ENCODE measurements at regions not wholly inside any gene's neighbourhood (a gene's known extent, or its start where the extent isn't known, plus 50 kb on each side); places are given as distances from the start of the nearest gene placed in this dataset.
"Not testable (repeated sequence)": the region's sequence is repeated elsewhere in the genome, so short reads cannot be mapped to it uniquely, and the experiment has no call there.

- not testable (repeated sequence) for H3K27me3 ChIP-seq (ENCODE audit: insufficient read depth, low read length); H3K9ac ChIP-seq (ENCODE audit: low read depth, low read length); H3K9me3 ChIP-seq (ENCODE audit: insufficient read depth, low read depth, low read length); H3K36me3 ChIP-seq (ENCODE audit: insufficient read depth, low read depth, low read length); H3K4me3 ChIP-seq (ENCODE audit: low read length); H3K27ac ChIP-seq (ENCODE audit: low read length); H3K4me1 ChIP-seq (ENCODE audit: insufficient read depth, low read length)
Observed at GRCh38 chr5:102154791-102155605, 141.1 kb downstream of the SLCO4C1 start.

- no peaks in the 10 kb centered on the region for H3K36me3 ChIP-seq (ENCODE audit: insufficient read depth, low read depth, low read length)
- H3K27me3 ChIP-seq (ENCODE audit: insufficient read depth, low read length) = no peaks in the 10 kb centered on the region
- H3K27ac ChIP-seq (ENCODE audit: low read length) = no peak overlapping the region
- H3K9ac ChIP-seq (ENCODE audit: low read depth, low read length) = no peak overlapping the region
- H3K4me3 ChIP-seq (ENCODE audit: low read length) = no peak overlapping the region
- H3K4me1 ChIP-seq (ENCODE audit: insufficient read depth, low read length) = no peaks in the 10 kb centered on the region
- H3K9me3 ChIP-seq (ENCODE audit: insufficient read depth, low read depth, low read length) = no peaks in the 10 kb centered on the region
Observed at GRCh38 chr5:102154291-102154690, 141.8 kb downstream of the SLCO4C1 start.

DNA sequence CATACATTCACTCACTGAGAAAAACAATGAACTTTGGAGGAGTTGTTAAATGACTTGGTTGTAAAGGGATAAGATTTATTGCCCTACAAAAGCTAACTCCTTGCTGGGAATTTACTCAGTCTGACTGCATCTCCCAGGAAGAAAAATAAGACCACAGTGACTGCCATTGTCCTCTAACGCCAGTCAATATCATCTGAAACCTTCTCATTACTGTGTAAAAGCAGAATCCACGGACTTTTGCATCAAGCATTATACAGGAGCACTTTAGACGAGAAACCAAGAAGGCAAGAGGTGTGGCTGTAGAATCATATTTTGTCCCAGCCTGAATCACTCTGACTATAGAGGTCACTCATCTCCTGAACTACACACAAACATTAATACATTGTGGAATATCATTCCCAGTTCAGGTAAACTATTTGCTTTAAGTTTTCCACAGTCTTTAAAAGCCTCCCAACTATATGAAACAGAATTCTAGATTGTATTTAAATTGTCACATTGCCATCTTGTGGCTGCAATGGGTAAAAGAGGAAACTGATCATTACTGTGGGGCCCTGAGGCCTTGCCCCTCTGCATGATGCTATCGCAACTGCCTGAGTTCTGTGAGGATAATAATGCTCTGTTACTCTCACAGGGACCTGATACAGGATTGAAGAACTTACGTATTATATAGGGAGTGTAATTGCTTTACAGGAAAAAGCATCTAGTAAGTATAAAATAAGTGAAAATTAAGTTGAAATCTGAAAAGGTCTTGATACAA is 142.9 kb downstream of the SLCO4C1 start:
- H3K4me3 ChIP-seq (ENCODE audit: low read length) = no peak overlapping the region
- H3K27ac ChIP-seq (ENCODE audit: low read length) = no peak overlapping the region
- no peak overlapping the region for H3K9ac ChIP-seq (ENCODE audit: low read depth, low read length)
- no peaks in the 10 kb centered on the region for H3K4me1 ChIP-seq (ENCODE audit: insufficient read depth, low read length)
- no peaks in the 10 kb centered on the region for H3K9me3 ChIP-seq (ENCODE audit: insufficient read depth, low read depth, low read length)
- H3K27me3 ChIP-seq (ENCODE audit: insufficient read depth, low read length) = no peaks in the 10 kb centered on the region
- H3K36me3 ChIP-seq (ENCODE audit: insufficient read depth, low read depth, low read length) = no peaks in the 10 kb centered on the region

- no peaks in the 10 kb centered on the region for H3K4me1 ChIP-seq (ENCODE audit: insufficient read depth, low read length)
- H3K27me3 ChIP-seq (ENCODE audit: insufficient read depth, low read length) = no peaks in the 10 kb centered on the region
- no peak overlapping the region for H3K27ac ChIP-seq (ENCODE audit: low read length)
- no peaks in the 10 kb centered on the region for H3K9me3 ChIP-seq (ENCODE audit: insufficient read depth, low read depth, low read length)
- H3K4me3 ChIP-seq (ENCODE audit: low read length) = no peak overlapping the region
- H3K36me3 ChIP-seq (ENCODE audit: insufficient read depth, low read depth, low read length) = no peaks in the 10 kb centered on the region
- no peak overlapping the region for H3K9ac ChIP-seq (ENCODE audit: low read depth, low read length)
Observed at GRCh38 chr5:102139029-102139428, 157.1 kb downstream of the SLCO4C1 start.

- no peaks in the 10 kb centered on the region for H3K36me3 ChIP-seq (ENCODE audit: insufficient read depth, low read depth, low read length)
- no peaks in the 10 kb centered on the region for H3K9me3 ChIP-seq (ENCODE audit: insufficient read depth, low read depth, low read length)
- H3K4me3 ChIP-seq (ENCODE audit: low read length) = no peak overlapping the region
- H3K27ac ChIP-seq (ENCODE audit: low read length) = no peak overlapping the region
- H3K4me1 ChIP-seq (ENCODE audit: insufficient read depth, low read length) = no peaks in the 10 kb centered on the region
- H3K9ac ChIP-seq (ENCODE audit: low read depth, low read length) = no peak overlapping the region
- no peaks in the 10 kb centered on the region for H3K27me3 ChIP-seq (ENCODE audit: insufficient read depth, low read length)
Observed at GRCh38 chr5:102138243-102138653, 157.8 kb downstream of the SLCO4C1 start.

- no peaks in the 10 kb centered on the region for H3K9me3 ChIP-seq (ENCODE audit: insufficient read depth, low read depth, low read length)
- no peaks in the 10 kb centered on the region for H3K4me1 ChIP-seq (ENCODE audit: insufficient read depth, low read length)
- no peaks in the 10 kb centered on the region for H3K36me3 ChIP-seq (ENCODE audit: insufficient read depth, low read depth, low read length)
- no peaks in the 10 kb centered on the region for H3K27me3 ChIP-seq (ENCODE audit: insufficient read depth, low read length)
- H3K9ac ChIP-seq (ENCODE audit: low read depth, low read length) = no peak overlapping the region
- no peak overlapping the region for H3K27ac ChIP-seq (ENCODE audit: low read length)
- H3K4me3 ChIP-seq (ENCODE audit: low read length) = no peak overlapping the region
Observed at GRCh38 chr5:102130890-102131289, 165.2 kb downstream of the SLCO4C1 start.

DNA sequence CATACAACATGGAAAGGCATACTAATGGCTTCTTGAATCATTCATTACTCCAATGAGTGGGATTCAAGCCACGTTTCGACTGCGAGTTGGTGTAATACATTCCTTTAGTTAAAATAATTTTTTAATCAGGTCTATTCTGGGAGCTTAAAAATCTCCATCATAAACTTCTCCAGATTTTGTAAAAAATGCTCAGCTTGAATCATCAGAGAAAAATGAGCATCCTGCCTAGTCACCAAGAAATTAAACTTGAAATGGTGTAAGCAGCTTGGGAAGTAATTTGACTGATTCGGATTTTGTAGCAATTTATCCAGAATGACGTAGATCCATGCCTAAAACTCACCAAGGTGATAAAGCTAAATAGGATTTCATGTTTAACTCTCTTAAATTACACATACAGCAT is 165.7 kb downstream of the SLCO4C1 start:
- H3K9ac ChIP-seq (ENCODE audit: low read depth, low read length) = no peak overlapping the region
- no peaks in the 10 kb centered on the region for H3K27me3 ChIP-seq (ENCODE audit: insufficient read depth, low read length)
- no peak overlapping the region for H3K27ac ChIP-seq (ENCODE audit: low read length)

DNA sequence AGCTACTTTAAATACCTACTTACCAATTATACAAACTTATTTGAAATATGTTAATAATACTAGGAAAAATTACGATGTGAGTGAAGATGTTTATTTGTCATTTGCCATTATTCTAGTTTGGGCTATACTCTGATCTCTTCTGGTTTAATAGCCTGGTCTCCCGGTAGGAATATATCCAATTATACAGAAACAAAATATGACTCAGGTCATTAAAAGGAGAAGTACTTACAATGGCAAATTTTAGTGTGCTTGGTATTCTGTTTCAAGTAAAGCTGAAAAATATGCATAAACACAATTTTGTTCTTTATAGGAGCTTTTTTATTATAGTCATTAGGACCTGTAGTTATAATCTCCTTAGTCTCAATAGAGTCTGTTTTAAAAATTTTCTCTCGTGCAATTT is 176.8 kb downstream of the SLCO4C1 start:
- no peak overlapping the region for H3K9ac ChIP-seq (ENCODE audit: low read depth, low read length)
- H3K4me3 ChIP-seq (ENCODE audit: low read length) = no peak overlapping the region
- H3K36me3 ChIP-seq (ENCODE audit: insufficient read depth, low read depth, low read length) = no peaks in the 10 kb centered on the region
- no peak overlapping the region for H3K27ac ChIP-seq (ENCODE audit: low read length)
- H3K9me3 ChIP-seq (ENCODE audit: insufficient read depth, low read depth, low read length) = no peaks in the 10 kb centered on the region
- H3K4me1 ChIP-seq (ENCODE audit: insufficient read depth, low read length) = no peaks in the 10 kb centered on the region
- H3K27me3 ChIP-seq (ENCODE audit: insufficient read depth, low read length) = no peaks in the 10 kb centered on the region

More for the DNA sequence above, 165.7 kb downstream of the SLCO4C1 start:
- H3K9me3 ChIP-seq (ENCODE audit: insufficient read depth, low read depth, low read length) = no peaks in the 10 kb centered on the region
- H3K36me3 ChIP-seq (ENCODE audit: insufficient read depth, low read depth, low read length) = no peaks in the 10 kb centered on the region
- no peak overlapping the region for H3K4me3 ChIP-seq (ENCODE audit: low read length)
- H3K4me1 ChIP-seq (ENCODE audit: insufficient read depth, low read length) = no peaks in the 10 kb centered on the region

DNA sequence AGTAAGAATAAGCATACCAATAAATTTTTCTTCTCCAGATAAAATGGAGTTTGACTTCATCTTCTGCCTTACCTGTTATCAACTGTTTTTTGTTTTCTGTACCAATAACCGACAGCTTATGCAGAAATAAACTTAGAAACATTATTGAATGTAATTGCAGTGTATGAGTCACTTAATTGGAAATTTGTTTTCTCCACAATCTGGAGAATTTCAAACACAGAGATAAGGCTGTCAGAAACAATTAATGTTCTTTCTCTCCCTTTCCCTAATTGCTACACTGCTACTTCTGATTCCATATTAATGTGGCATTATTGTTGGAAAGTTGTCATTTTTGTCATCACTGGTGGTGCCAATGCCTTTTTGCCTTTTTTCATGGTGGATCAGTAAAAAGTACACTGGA is 180.3 kb downstream of the SLCO4C1 start:
- Histone ChIP-seq H3K4me1 (ENCODE audit: insufficient read depth, low read length) (no peaks in the 10 kb centered on the region), H3K9me3 (ENCODE audit: insufficient read depth, low read depth, low read length) (no peaks in the 10 kb centered on the region), H3K9ac (ENCODE audit: low read depth, low read length) (no peak overlapping the region), H3K27ac (ENCODE audit: low read length) (no peak overlapping the region), H3K36me3 (ENCODE audit: insufficient read depth, low read depth, low read length) (no peaks in the 10 kb centered on the region), H3K27me3 (ENCODE audit: insufficient read depth, low read length) (no peaks in the 10 kb centered on the region), H3K4me3 (ENCODE audit: low read length) (no peak overlapping the region)

DNA sequence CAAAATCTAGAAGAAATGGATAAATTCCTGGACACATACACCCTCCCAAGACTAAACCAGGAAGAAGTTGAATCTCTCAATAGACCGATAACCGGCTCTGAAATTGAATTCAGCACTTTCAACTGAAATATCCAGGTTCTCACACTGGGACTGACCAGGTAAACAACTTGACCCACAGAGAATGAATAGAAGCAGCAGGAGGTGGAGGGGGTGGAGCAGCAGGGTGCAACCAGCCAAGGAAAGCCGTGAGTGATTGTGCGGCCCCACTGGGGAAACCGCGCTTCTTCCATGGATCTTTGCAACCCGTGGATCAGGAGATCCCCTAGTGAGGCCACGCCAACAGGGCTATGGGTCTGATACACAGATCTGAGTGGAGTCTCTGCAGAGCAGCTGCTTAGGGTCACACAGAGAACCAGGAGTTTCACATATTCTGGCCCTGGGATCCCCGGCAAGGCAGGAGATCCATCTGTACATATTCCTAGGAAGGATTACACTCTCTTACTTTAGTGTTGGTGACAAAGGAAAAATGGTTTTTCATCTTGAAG is 181.5 kb downstream of the SLCO4C1 start:
- Histone ChIP-seq H3K4me1 (ENCODE audit: insufficient read depth, low read length) (no peaks in the 10 kb centered on the region), H3K9me3 (ENCODE audit: insufficient read depth, low read depth, low read length) (no peaks in the 10 kb centered on the region), H3K9ac (ENCODE audit: low read depth, low read length) (no peak overlapping the region), H3K36me3 (ENCODE audit: insufficient read depth, low read depth, low read length) (no peaks in the 10 kb centered on the region), H3K4me3 (ENCODE audit: low read length) (no peak overlapping the region), H3K27ac (ENCODE audit: low read length) (no peak overlapping the region), H3K27me3 (ENCODE audit: insufficient read depth, low read length) (no peaks in the 10 kb centered on the region)

GRCh38 chr5:102107865-102108264 is 188.2 kb downstream of the SLCO4C1 start:
- H3K27ac ChIP-seq (ENCODE audit: low read length) = no peak overlapping the region
- H3K9me3 ChIP-seq (ENCODE audit: insufficient read depth, low read depth, low read length) = no peaks in the 10 kb centered on the region
- no peak overlapping the region for H3K9ac ChIP-seq (ENCODE audit: low read depth, low read length)
- H3K4me1 ChIP-seq (ENCODE audit: insufficient read depth, low read length) = no peaks in the 10 kb centered on the region
- no peaks in the 10 kb centered on the region for H3K36me3 ChIP-seq (ENCODE audit: insufficient read depth, low read depth, low read length)
- H3K4me3 ChIP-seq (ENCODE audit: low read length) = no peak overlapping the region
- no peaks in the 10 kb centered on the region for H3K27me3 ChIP-seq (ENCODE audit: insufficient read depth, low read length)

- Histone ChIP-seq H3K36me3 (ENCODE audit: insufficient read depth, low read depth, low read length) (no peaks in the 10 kb centered on the region), H3K27me3 (ENCODE audit: insufficient read depth, low read length) (no peaks in the 10 kb centered on the region), H3K4me1 (ENCODE audit: insufficient read depth, low read length) (no peaks in the 10 kb centered on the region), H3K9me3 (ENCODE audit: insufficient read depth, low read depth, low read length) (no peaks in the 10 kb centered on the region), H3K9ac (ENCODE audit: low read depth, low read length) (no peak overlapping the region), H3K27ac (ENCODE audit: low read length) (no peak overlapping the region), H3K4me3 (ENCODE audit: low read length) (no peak overlapping the region)
Observed at GRCh38 chr5:102106599-102106998, 189.5 kb downstream of the SLCO4C1 start.
